ENCODE measurements at regions not wholly inside any gene's neighbourhood (a gene's known extent, or its start where the extent isn't known, plus 50 kb on each side); places are given as distances from the start of the nearest gene placed in this dataset.

DNA sequence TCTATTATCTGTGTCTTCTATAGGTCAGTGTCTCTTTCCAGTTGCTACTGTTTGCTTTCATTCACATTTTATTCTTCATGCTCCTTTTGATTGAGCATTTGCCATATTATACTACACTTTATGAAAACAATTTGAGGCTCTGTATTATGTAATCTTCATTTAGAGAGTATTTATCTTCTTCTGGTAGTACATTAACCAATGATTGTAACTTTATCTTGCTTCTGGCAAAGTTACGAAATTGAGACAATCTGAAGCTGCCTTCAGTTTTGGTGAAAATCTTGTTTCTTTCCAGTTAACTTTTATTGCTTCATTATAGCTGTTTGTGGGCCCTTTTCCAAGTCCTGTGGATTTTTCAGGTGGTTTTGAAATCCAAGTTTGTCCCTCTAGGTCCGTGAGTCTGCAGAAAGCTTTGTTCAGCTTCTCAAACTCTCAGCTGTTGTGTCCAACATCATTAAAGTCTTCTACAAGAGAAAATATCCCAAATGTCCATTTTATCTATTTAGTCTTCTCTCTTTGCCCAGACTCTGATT lies 1255.4 kb upstream of the SPRY2 start:
- Histone ChIP-seq H3K4me3 (replicated peaks in 1 of 3; ENCODE audit: low read depth in 2 of 3, low read length in 3 of 3) (no peak overlapping the region), H3K4me1 (ENCODE audit: control insufficient read depth in 1 of 2, insufficient read depth in 2 of 2, low read length in 2 of 2) (no peaks in the 10 kb centered on the region), H3K27me3 (ENCODE audit: control insufficient read depth in 2 of 2, insufficient read depth in 2 of 2, low read length in 2 of 2) (no peaks in the 10 kb centered on the region), H3K27ac (ENCODE audit: low read depth in 1 of 2, low read length in 2 of 2) (no peak overlapping the region), H3K9ac (ENCODE audit: insufficient read depth, low read length, poor library complexity, severe bottlenecking) (no peak overlapping the region), H4K20me1 (ENCODE audit: insufficient read depth, low read length) (no peaks in the 10 kb centered on the region), H3K9me3 (replicated peaks in 1 of 2; ENCODE audit: control insufficient read depth in 1 of 2, insufficient read depth in 1 of 2, low read length in 2 of 2) (no peaks in the 10 kb centered on the region), H3K4me2 (replicated peaks; ENCODE audit: extremely low read depth, low read length, poor library complexity, severe bottlenecking) (no peak overlapping the region), H3K79me2 (ENCODE audit: insufficient read depth, low read length) (no peaks in the 10 kb centered on the region), H3K36me3 (replicated peaks in 1 of 2; ENCODE audit: control insufficient read depth in 1 of 2, insufficient read depth in 2 of 2, low read length in 2 of 2) (no peaks in the 10 kb centered on the region), H2AFZ (ENCODE audit: insufficient read depth, low read depth, low read length, poor library complexity, severe bottlenecking) (no peak overlapping the region)
- Mint-ChIP-seq H3K4me1 (no peaks in the 10 kb centered on the region), H3K9me3 (peaks cover 0 to 2% (median 0%) of the 10 kb centered on the region in 7 donors), H3K27ac (no peak overlapping the region), H3K4me3 (no peak overlapping the region), H3K27me3 (ENCODE audit: low read depth in 3 of 3) (no peaks in the 10 kb centered on the region), H3K36me3 (no peaks in the 10 kb centered on the region)
- no peak for DNase-seq
- intact Hi-C loops (cut with micrococcal nuclease), result no loop called here
- TF ChIP-seq, protein P1, sequence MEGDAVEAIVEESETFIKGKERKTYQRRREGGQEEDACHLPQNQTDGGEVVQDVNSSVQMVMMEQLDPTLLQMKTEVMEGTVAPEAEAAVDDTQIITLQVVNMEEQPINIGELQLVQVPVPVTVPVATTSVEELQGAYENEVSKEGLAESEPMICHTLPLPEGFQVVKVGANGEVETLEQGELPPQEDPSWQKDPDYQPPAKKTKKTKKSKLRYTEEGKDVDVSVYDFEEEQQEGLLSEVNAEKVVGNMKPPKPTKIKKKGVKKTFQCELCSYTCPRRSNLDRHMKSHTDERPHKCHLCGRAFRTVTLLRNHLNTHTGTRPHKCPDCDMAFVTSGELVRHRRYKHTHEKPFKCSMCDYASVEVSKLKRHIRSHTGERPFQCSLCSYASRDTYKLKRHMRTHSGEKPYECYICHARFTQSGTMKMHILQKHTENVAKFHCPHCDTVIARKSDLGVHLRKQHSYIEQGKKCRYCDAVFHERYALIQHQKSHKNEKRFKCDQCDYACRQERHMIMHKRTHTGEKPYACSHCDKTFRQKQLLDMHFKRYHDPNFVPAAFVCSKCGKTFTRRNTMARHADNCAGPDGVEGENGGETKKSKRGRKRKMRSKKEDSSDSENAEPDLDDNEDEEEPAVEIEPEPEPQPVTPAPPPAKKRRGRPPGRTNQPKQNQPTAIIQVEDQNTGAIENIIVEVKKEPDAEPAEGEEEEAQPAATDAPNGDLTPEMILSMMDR (IDR thresholded peaks at IDR 0.05), result no peak
- 78% methylated on average over 1 of the region's 2 CpGs for WGBS (ENCODE audit: insufficient coverage)

DNA sequence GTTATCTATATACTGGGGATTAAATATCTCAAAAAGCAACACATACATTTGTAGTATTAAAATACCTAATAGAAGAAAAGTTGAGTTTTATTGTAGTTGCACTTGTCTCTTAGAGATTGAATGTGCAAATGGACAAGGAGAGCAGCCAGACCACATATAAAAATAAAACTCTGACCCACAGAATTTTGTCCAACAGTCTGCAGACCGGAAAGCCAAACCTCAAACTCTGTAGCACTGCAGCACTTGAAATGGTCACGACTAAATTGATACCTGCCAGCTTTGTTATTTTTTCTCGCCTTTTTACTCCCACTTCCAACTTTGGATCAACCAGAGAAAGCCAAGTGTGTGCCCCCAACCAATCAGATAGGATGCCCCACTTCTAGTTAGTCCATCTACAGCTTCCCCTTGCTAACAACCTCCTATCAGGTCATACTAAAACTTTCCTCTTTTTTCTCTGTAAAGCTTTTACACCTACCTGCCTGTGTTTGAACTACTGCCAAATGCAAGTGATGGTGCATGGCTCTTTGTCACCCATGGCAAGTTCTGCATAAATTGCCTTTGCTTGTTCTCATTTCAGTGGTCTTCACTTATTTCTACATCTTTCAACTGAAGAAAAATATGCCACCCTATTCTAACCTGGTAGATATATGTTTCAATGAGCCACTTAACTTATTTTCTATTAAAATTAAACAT lies 1250.7 kb upstream of the SPRY2 start:
- no peak overlapping the region for H3K4me2 ChIP-seq (replicated peaks; ENCODE audit: extremely low read depth, low read length, poor library complexity, severe bottlenecking)
- H3K9me3 Mint-ChIP-seq, result peaks cover 0 to 2% (median 0%) of the 10 kb centered on the region in 7 donors
- no peak overlapping the region for H3K9ac ChIP-seq (ENCODE audit: insufficient read depth, low read length, poor library complexity, severe bottlenecking)
- no peaks in the 10 kb centered on the region for H3K4me1 ChIP-seq (ENCODE audit: control insufficient read depth in 1 of 2, insufficient read depth in 2 of 2, low read length in 2 of 2)
- no peaks in the 10 kb centered on the region for H3K9me3 ChIP-seq (replicated peaks in 1 of 2; ENCODE audit: control insufficient read depth in 1 of 2, insufficient read depth in 1 of 2, low read length in 2 of 2)
- 88% methylated on average over 3 of the region's 3 CpGs for WGBS (ENCODE audit: insufficient coverage)
- intact Hi-C loops (cut with micrococcal nuclease), result no loop called here
- no peak overlapping the region for H2AFZ ChIP-seq (ENCODE audit: insufficient read depth, low read depth, low read length, poor library complexity, severe bottlenecking)
- H3K27ac Mint-ChIP-seq, result no peak overlapping the region
- H3K36me3 ChIP-seq (replicated peaks in 1 of 2; ENCODE audit: control insufficient read depth in 1 of 2, insufficient read depth in 2 of 2, low read length in 2 of 2), result no peaks in the 10 kb centered on the region
- H3K4me3 Mint-ChIP-seq, result no peak overlapping the region
- H3K4me3 ChIP-seq (replicated peaks in 1 of 3; ENCODE audit: low read depth in 2 of 3, low read length in 3 of 3), result no peak overlapping the region
- H3K27me3 Mint-ChIP-seq (ENCODE audit: low read depth in 3 of 3), result no peaks in the 10 kb centered on the region
- DNase-seq, result no peak
- no peaks in the 10 kb centered on the region for H3K27me3 ChIP-seq (ENCODE audit: control insufficient read depth in 2 of 2, insufficient read depth in 2 of 2, low read length in 2 of 2)
- H4K20me1 ChIP-seq (ENCODE audit: insufficient read depth, low read length), result no peaks in the 10 kb centered on the region
- no peaks in the 10 kb centered on the region for H3K36me3 Mint-ChIP-seq
- H3K79me2 ChIP-seq (ENCODE audit: insufficient read depth, low read length), result no peaks in the 10 kb centered on the region
- no peak overlapping the region for H3K27ac ChIP-seq (ENCODE audit: low read depth in 1 of 2, low read length in 2 of 2)
- no peaks in the 10 kb centered on the region for H3K4me1 Mint-ChIP-seq
- TF ChIP-seq, protein P1 (IDR thresholded peaks at IDR 0.05), result no peak

Measured in CD14-positive monocyte (primary cell).